Liver (tissue), 8 donors: ENCODE measurements at regions not wholly inside any gene's neighbourhood (a gene's known extent, or its start where the extent isn't known, plus 50 kb on each side); places are given as distances from the start of the nearest gene placed in this dataset.

Source experiments
- DNase-seq: peaks from one replicate; pipeline ENCODE4 v3.0.0-alpha.2; 2017; ENCODE audit warnings: low spot score
- H3K27ac ChIP-seq, 2 donors: one replicate each; pipeline ENCODE4 v1.7.0; 2013; ENCODE audit warnings: inconsistent platforms in 2 of 2, low read length in 2 of 2, control low read depth in 1 of 2, low read depth in 1 of 2, mild to moderate bottlenecking in 1 of 2
- H3K27me3 ChIP-seq, 4 donors: one replicate each; pipeline versions ENCODE4 v1.6.1 to v1.7.0; 2013; ENCODE audit warnings: low read length in 3 of 4, inconsistent platforms in 1 of 4, mild to moderate bottlenecking in 1 of 4, moderate library complexity in 1 of 4; ENCODE audit not compliant: control insufficient read depth in 4 of 4, insufficient read depth in 4 of 4
- H3K36me3 ChIP-seq, 4 donors: one replicate each; pipeline versions ENCODE4 v1.6.1 to v1.7.0; 2013; ENCODE audit warnings: low read length in 3 of 4, mild to moderate bottlenecking in 3 of 4, low read depth in 1 of 4, moderate library complexity in 1 of 4; ENCODE audit not compliant: control insufficient read depth in 4 of 4, insufficient read depth in 3 of 4
- H3K4me1 ChIP-seq, 4 donors: one replicate each; pipeline versions ENCODE4 v1.6.1 to v1.7.0; 2013; ENCODE audit warnings: low read length in 3 of 4, mild to moderate bottlenecking in 3 of 4, moderate library complexity in 1 of 4; ENCODE audit not compliant: control insufficient read depth in 4 of 4, insufficient read depth in 4 of 4
- H3K4me3 ChIP-seq, 3 donors: one replicate each; pipeline versions ENCODE4 v1.6.1 to v1.7.0; 2013; ENCODE audit warnings: low read length in 3 of 3, control low read depth in 1 of 3, low read depth in 1 of 3, mild to moderate bottlenecking in 1 of 3
- H3K9ac ChIP-seq, 2 donors: one replicate each; pipeline ENCODE4 v1.7.0; 2013; ENCODE audit warnings: low read length in 2 of 2, mild to moderate bottlenecking in 2 of 2, moderate library complexity in 2 of 2, control low read depth in 1 of 2, low read depth in 1 of 2
- H3K9me3 ChIP-seq, 4 donors: one replicate each; pipeline versions ENCODE4 v1.6.1 to v1.7.0; 2013; ENCODE audit warnings: low read length in 3 of 4; ENCODE audit not compliant: control insufficient read depth in 4 of 4
- FOXA1 ChIP-seq: IDR thresholded peaks from 2 replicates; pipeline ENCODE4 v1.6.1; 2016; ENCODE audit warnings: antibody characterized with exemption
- FOXA2 ChIP-seq: IDR thresholded peaks from 2 replicates; pipeline ENCODE4 v1.6.1; 2016; ENCODE audit warnings: antibody characterized with exemption
- GABPA ChIP-seq, 2 donors: IDR thresholded peaks in 1 of 2; conservative IDR thresholded peaks in 1 of 2; 2 replicates each; pipeline ENCODE4 v1.6.1; 2016; ENCODE audit warnings: antibody characterized with exemption in 2 of 2, mild to moderate bottlenecking in 1 of 2, moderate library complexity in 1 of 2
- HNF4A ChIP-seq, 2 donors: conservative IDR thresholded peaks; 2 replicates each; pipeline ENCODE4 v1.6.1; 2016; ENCODE audit warnings: antibody characterized with exemption in 2 of 2, mild to moderate bottlenecking in 2 of 2
- HNF4G ChIP-seq: IDR thresholded peaks from 2 replicates; pipeline ENCODE4 v1.6.1; 2016; ENCODE audit warnings: antibody characterized with exemption
- NR2F2 ChIP-seq: IDR thresholded peaks from 2 replicates; pipeline ENCODE4 v1.6.1; 2016; ENCODE audit warnings: antibody characterized with exemption
- RAD21 ChIP-seq, 2 donors: IDR thresholded peaks; 2 replicates each; pipeline ENCODE4 v1.6.1; 2016; ENCODE audit warnings: antibody characterized with exemption in 2 of 2, mild to moderate bottlenecking in 2 of 2
- RXRA ChIP-seq, 2 donors: IDR thresholded peaks; 2 replicates each; pipeline ENCODE4 v1.6.1; 2017 to 2018; ENCODE audit warnings: antibody characterized with exemption in 2 of 2, mild to moderate bottlenecking in 1 of 2
- SP1 ChIP-seq: IDR thresholded peaks from 2 replicates; pipeline ENCODE4 v1.6.1; 2018; ENCODE audit warnings: antibody characterized with exemption, mild to moderate bottlenecking
- ZBTB33 ChIP-seq: IDR thresholded peaks from 2 replicates; pipeline ENCODE4 v1.6.1; 2016; ENCODE audit warnings: antibody characterized with exemption
- WGBS: extraction: QIAGEN DNeasy Blood & Tissue Kit; methylation state at CpG from one replicate; pipeline ENCODE4 v1.1.7; 2013; 5-methylcytosine and 5-hydroxymethylcytosine counted together
- TF ChIP-seq, protein P1 (sequence below): IDR thresholded peaks from 2 replicates; pipeline ENCODE4 v1.6.1; 2016; ENCODE audit warnings: antibody characterized with exemption, mild to moderate bottlenecking
- TF ChIP-seq, protein P2 (sequence below): fragments of 150-350 bp; IDR thresholded peaks from 2 replicates; pipeline ENCODE4 v1.5.1; 2017; ENCODE audit warnings: improper control_type of control experiment, low read depth, low read length; ENCODE audit not compliant: missing input control
- TF ChIP-seq, protein P3 (sequence below): IDR thresholded peaks from 2 replicates; pipeline ENCODE4 v1.6.1; 2016; ENCODE audit warnings: antibody characterized with exemption
- TF ChIP-seq, protein P4 (sequence below): IDR thresholded peaks from 2 replicates; pipeline ENCODE4 v1.6.1; 2016; ENCODE audit warnings: antibody characterized with exemption
- donor health status: healthy.
- donor health status: healthy.
- donor health status: healthy.
- donor health status: healthy.
- donor health status: healthy.

GRCh38 chr16:86137359-86137758 lies 238.4 kb downstream of the IRF8 start:
- no peaks in the 10 kb centered on the region for H3K4me1 ChIP-seq

More at GRCh38 chr16:86137359-86137758, 238.4 kb downstream of the IRF8 start:
- H3K27ac ChIP-seq = no peak overlapping the region
- WGBS = 79% methylated on average over 6 of the region's 6 CpGs
- no peak overlapping the region for H3K4me3 ChIP-seq
- TF ChIP-seq NR2F2 (no peak), FOXA2 (no peak), FOXA1 (no peak), RAD21 (IDR thresholded peaks at IDR 0.05) (no peak), GABPA (IDR thresholded peaks at IDR 0.05 in 1 of 2, conservative IDR thresholded peaks at IDR 0.05 in 1 of 2) (no peak), RXRA (IDR thresholded peaks at IDR 0.05) (no peak), SP1 (no peak), HNF4A (conservative IDR thresholded peaks at IDR 0.05) (no peak), ZBTB33 (no peak), HNF4G (no peak)
- TF ChIP-seq, protein P1, sequence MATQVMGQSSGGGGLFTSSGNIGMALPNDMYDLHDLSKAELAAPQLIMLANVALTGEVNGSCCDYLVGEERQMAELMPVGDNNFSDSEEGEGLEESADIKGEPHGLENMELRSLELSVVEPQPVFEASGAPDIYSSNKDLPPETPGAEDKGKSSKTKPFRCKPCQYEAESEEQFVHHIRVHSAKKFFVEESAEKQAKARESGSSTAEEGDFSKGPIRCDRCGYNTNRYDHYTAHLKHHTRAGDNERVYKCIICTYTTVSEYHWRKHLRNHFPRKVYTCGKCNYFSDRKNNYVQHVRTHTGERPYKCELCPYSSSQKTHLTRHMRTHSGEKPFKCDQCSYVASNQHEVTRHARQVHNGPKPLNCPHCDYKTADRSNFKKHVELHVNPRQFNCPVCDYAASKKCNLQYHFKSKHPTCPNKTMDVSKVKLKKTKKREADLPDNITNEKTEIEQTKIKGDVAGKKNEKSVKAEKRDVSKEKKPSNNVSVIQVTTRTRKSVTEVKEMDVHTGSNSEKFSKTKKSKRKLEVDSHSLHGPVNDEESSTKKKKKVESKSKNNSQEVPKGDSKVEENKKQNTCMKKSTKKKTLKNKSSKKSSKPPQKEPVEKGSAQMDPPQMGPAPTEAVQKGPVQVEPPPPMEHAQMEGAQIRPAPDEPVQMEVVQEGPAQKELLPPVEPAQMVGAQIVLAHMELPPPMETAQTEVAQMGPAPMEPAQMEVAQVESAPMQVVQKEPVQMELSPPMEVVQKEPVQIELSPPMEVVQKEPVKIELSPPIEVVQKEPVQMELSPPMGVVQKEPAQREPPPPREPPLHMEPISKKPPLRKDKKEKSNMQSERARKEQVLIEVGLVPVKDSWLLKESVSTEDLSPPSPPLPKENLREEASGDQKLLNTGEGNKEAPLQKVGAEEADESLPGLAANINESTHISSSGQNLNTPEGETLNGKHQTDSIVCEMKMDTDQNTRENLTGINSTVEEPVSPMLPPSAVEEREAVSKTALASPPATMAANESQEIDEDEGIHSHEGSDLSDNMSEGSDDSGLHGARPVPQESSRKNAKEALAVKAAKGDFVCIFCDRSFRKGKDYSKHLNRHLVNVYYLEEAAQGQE = no peak
- TF ChIP-seq, protein P2, sequence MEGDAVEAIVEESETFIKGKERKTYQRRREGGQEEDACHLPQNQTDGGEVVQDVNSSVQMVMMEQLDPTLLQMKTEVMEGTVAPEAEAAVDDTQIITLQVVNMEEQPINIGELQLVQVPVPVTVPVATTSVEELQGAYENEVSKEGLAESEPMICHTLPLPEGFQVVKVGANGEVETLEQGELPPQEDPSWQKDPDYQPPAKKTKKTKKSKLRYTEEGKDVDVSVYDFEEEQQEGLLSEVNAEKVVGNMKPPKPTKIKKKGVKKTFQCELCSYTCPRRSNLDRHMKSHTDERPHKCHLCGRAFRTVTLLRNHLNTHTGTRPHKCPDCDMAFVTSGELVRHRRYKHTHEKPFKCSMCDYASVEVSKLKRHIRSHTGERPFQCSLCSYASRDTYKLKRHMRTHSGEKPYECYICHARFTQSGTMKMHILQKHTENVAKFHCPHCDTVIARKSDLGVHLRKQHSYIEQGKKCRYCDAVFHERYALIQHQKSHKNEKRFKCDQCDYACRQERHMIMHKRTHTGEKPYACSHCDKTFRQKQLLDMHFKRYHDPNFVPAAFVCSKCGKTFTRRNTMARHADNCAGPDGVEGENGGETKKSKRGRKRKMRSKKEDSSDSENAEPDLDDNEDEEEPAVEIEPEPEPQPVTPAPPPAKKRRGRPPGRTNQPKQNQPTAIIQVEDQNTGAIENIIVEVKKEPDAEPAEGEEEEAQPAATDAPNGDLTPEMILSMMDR = no peak
- TF ChIP-seq, protein P3, sequence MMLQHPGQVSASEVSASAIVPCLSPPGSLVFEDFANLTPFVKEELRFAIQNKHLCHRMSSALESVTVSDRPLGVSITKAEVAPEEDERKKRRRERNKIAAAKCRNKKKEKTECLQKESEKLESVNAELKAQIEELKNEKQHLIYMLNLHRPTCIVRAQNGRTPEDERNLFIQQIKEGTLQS = no peak
- TF ChIP-seq, protein P4, sequence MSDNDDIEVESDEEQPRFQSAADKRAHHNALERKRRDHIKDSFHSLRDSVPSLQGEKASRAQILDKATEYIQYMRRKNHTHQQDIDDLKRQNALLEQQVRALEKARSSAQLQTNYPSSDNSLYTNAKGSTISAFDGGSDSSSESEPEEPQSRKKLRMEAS = no peak
- no peaks in the 10 kb centered on the region for H3K36me3 ChIP-seq
- no peak overlapping the region for H3K9ac ChIP-seq
- no peak for DNase-seq
- H3K9me3 ChIP-seq = no peaks in the 10 kb centered on the region
- peaks cover 0 to 9% (median 0%) of the 10 kb centered on the region in 4 donors for H3K27me3 ChIP-seq
